Naive thymus-derived CD8-positive, alpha-beta T cell (primary cell): ENCODE measurements at regions not wholly inside any gene's neighbourhood (a gene's known extent, or its start where the extent isn't known, plus 50 kb on each side); places are given as distances from the start of the nearest gene placed in this dataset.

ENCODE experiments used
- ATAC-seq, 2 donors: fragments of 150-1000 bp; cut with Tn5 transposase in 1 of 2; sonication (Bioruptor Pico), chemical (Tn5 transposase) in 1 of 2; 1 replicate in 1 of 2; 2 replicates in 1 of 2; pipeline ENCODE4 v1.10.0; 2021; ENCODE audit warnings: mild to moderate bottlenecking in 2 of 2, moderate library complexity in 2 of 2
- POLR2A ChIA-PET: fragments of 350-600 bp; sonication (Branson Sonifier 250); formaldehyde crosslinking; loops from one replicate; lab custom pipeline; 2021; ENCODE audit warnings: antibody characterized with exemption; lab: Charles Lee
- DNase-seq, 10 donors: peaks; one replicate each; pipeline versions ENCODE4 v3.0.0 to v3.0.0-alpha.2; 2020 to 2022
- H3K27ac Mint-ChIP-seq, 10 donors: one replicate each; pipeline ENCODE4 v1.8.0; 2020 to 2022; ENCODE audit warnings: mild to moderate bottlenecking in 10 of 10, mixed read lengths in 10 of 10, moderate library complexity in 4 of 10, inconsistent platforms in 1 of 10
- H3K27me3 Mint-ChIP-seq, 5 donors: one replicate each; pipeline ENCODE4 v1.8.0; 2021 to 2022; ENCODE audit warnings: mixed read lengths in 5 of 5
- H3K36me3 Mint-ChIP-seq, 3 donors: one replicate each; pipeline ENCODE4 v1.8.0; 2020 to 2022; ENCODE audit warnings: mixed read lengths in 3 of 3, mild to moderate bottlenecking in 2 of 3, inconsistent platforms in 1 of 3
- H3K4me1 Mint-ChIP-seq, 4 donors: one replicate each; pipeline ENCODE4 v1.8.0; 2021 to 2022; ENCODE audit warnings: mixed read lengths in 4 of 4
- H3K4me3 Mint-ChIP-seq, 10 donors: one replicate each; pipeline ENCODE4 v1.8.0; 2020 to 2022; ENCODE audit warnings: mild to moderate bottlenecking in 10 of 10, mixed read lengths in 10 of 10, moderate library complexity in 6 of 10, inconsistent platforms in 1 of 10
- H3K9me3 Mint-ChIP-seq, 9 donors: one replicate each; pipeline ENCODE4 v1.8.0; 2020 to 2022; ENCODE audit warnings: mixed read lengths in 9 of 9, mild to moderate bottlenecking in 3 of 9, inconsistent platforms in 1 of 9, moderate library complexity in 1 of 9

GRCh38 chr2:128557831-128558241 is 239.2 kb upstream of the HS6ST1 start:
- no peaks in the 10 kb centered on the region for H3K36me3 Mint-ChIP-seq
- no peak overlapping the region for H3K27ac Mint-ChIP-seq
- H3K4me3 Mint-ChIP-seq = no peak overlapping the region
- peaks cover 0 to 6% (median 2%) of the 10 kb centered on the region in 5 donors for H3K27me3 Mint-ChIP-seq
- no peaks in the 10 kb centered on the region for H3K4me1 Mint-ChIP-seq
- no peak for ATAC-seq
- no peaks in the 10 kb centered on the region for H3K9me3 Mint-ChIP-seq
- POLR2A ChIA-PET = no interaction called here
- DNase-seq = no peak

GRCh38 chr2:128558441-128558840 is 239.8 kb upstream of the HS6ST1 start:
- peaks cover 0 to 6% (median 2%) of the 10 kb centered on the region in 5 donors for H3K27me3 Mint-ChIP-seq
- H3K4me3 Mint-ChIP-seq = no peak overlapping the region
- DNase-seq (no peak), ATAC-seq (no peak)
- POLR2A ChIA-PET = no interaction called here
- H3K9me3 Mint-ChIP-seq = no peaks in the 10 kb centered on the region
- H3K36me3 Mint-ChIP-seq = no peaks in the 10 kb centered on the region
- H3K4me1 Mint-ChIP-seq = no peaks in the 10 kb centered on the region
- no peak overlapping the region for H3K27ac Mint-ChIP-seq

GRCh38 chr2:128558895-128559532 is 240.3 kb upstream of the HS6ST1 start:
- DNase-seq = no peak
- Mint-ChIP-seq H3K4me3 (no peak overlapping the region), H3K27ac (no peak overlapping the region), H3K9me3 (no peaks in the 10 kb centered on the region), H3K27me3 (peaks cover 0 to 6% (median 2%) of the 10 kb centered on the region in 5 donors), H3K4me1 (no peaks in the 10 kb centered on the region), H3K36me3 (no peaks in the 10 kb centered on the region)
- POLR2A ChIA-PET = no interaction called here
- no peak for ATAC-seq

GRCh38 chr2:128559533-128560515 is 241.2 kb upstream of the HS6ST1 start:
- no peak for DNase-seq
- Mint-ChIP-seq H3K9me3 (no peaks in the 10 kb centered on the region), H3K4me1 (no peaks in the 10 kb centered on the region), H3K27ac (no peak overlapping the region), H3K27me3 (peaks cover 0 to 6% (median 2%) of the 10 kb centered on the region in 5 donors), H3K4me3 (no peak overlapping the region), H3K36me3 (no peaks in the 10 kb centered on the region)
- ATAC-seq = no peak
- POLR2A ChIA-PET = no interaction called here

- H3K36me3 Mint-ChIP-seq = no peaks in the 10 kb centered on the region
- ATAC-seq = no peak
- H3K9me3 Mint-ChIP-seq = no peaks in the 10 kb centered on the region
- H3K27ac Mint-ChIP-seq = no peak overlapping the region
- no peaks in the 10 kb centered on the region for H3K4me1 Mint-ChIP-seq
- no peak overlapping the region for H3K4me3 Mint-ChIP-seq
- POLR2A ChIA-PET = no interaction called here
- H3K27me3 Mint-ChIP-seq = peaks cover 0 to 6% (median 2%) of the 10 kb centered on the region in 5 donors
- no peak for DNase-seq
Measured at GRCh38 chr2:128560718-128561117, 242.1 kb upstream of the HS6ST1 start.

GRCh38 chr2:128562471-128563347 is 244.0 kb upstream of the HS6ST1 start:
- DNase-seq (no peak), ATAC-seq (no peak)
- H3K36me3 Mint-ChIP-seq = no peaks in the 10 kb centered on the region
- H3K4me3 Mint-ChIP-seq = no peak overlapping the region
- no peaks in the 10 kb centered on the region for H3K4me1 Mint-ChIP-seq
- POLR2A ChIA-PET = no interaction called here
- no peaks in the 10 kb centered on the region for H3K9me3 Mint-ChIP-seq
- peaks cover 0 to 6% (median 2%) of the 10 kb centered on the region in 5 donors for H3K27me3 Mint-ChIP-seq
- H3K27ac Mint-ChIP-seq = no peak overlapping the region

GRCh38 chr2:128563348-128563687 is 244.7 kb upstream of the HS6ST1 start:
- DNase-seq = no peak
- Mint-ChIP-seq H3K27ac (no peak overlapping the region), H3K36me3 (no peaks in the 10 kb centered on the region), H3K27me3 (peaks cover 0 to 6% (median 2%) of the 10 kb centered on the region in 5 donors), H3K4me1 (no peaks in the 10 kb centered on the region), H3K9me3 (no peaks in the 10 kb centered on the region), H3K4me3 (no peak overlapping the region)
- POLR2A ChIA-PET = no interaction called here
- ATAC-seq = no peak

- Mint-ChIP-seq H3K4me3 (no peak overlapping the region), H3K27ac (no peak overlapping the region), H3K27me3 (peaks cover 0 to 6% (median 2%) of the 10 kb centered on the region in 5 donors), H3K4me1 (no peaks in the 10 kb centered on the region), H3K36me3 (no peaks in the 10 kb centered on the region), H3K9me3 (no peaks in the 10 kb centered on the region)
- ATAC-seq (no peak), DNase-seq (no peak)
- POLR2A ChIA-PET = no interaction called here
Measured at GRCh38 chr2:128564131-128564530, 245.5 kb upstream of the HS6ST1 start.

GRCh38 chr2:128564551-128564950 is 245.9 kb upstream of the HS6ST1 start:
- DNase-seq = no peak
- Mint-ChIP-seq H3K27ac (no peak overlapping the region), H3K4me1 (no peaks in the 10 kb centered on the region), H3K4me3 (no peak overlapping the region), H3K27me3 (peaks cover 0 to 3% (median under 1%) of the 10 kb centered on the region in 5 donors), H3K9me3 (no peaks in the 10 kb centered on the region), H3K36me3 (no peaks in the 10 kb centered on the region)
- POLR2A ChIA-PET = no interaction called here
- ATAC-seq = no peak

GRCh38 chr2:128565441-128565840 is 246.8 kb upstream of the HS6ST1 start:
- no peak overlapping the region for H3K27ac Mint-ChIP-seq
- H3K27me3 Mint-ChIP-seq = peaks cover 0 to 2% (median 0%) of the 10 kb centered on the region in 5 donors
- no peak overlapping the region for H3K4me3 Mint-ChIP-seq
- POLR2A ChIA-PET = no interaction called here
- H3K36me3 Mint-ChIP-seq = no peaks in the 10 kb centered on the region
- DNase-seq (no peak), ATAC-seq (no peak)
- no peaks in the 10 kb centered on the region for H3K4me1 Mint-ChIP-seq
- no peaks in the 10 kb centered on the region for H3K9me3 Mint-ChIP-seq

GRCh38 chr2:128566671-128567070 is 248.0 kb upstream of the HS6ST1 start:
- H3K27me3 Mint-ChIP-seq = peaks cover 0 to 3% (median 0%) of the 10 kb centered on the region in 5 donors
- H3K4me1 Mint-ChIP-seq = no peaks in the 10 kb centered on the region
- H3K27ac Mint-ChIP-seq = no peak overlapping the region
- ATAC-seq (no peak), DNase-seq (no peak)
- no peaks in the 10 kb centered on the region for H3K9me3 Mint-ChIP-seq
- H3K4me3 Mint-ChIP-seq = no peak overlapping the region
- POLR2A ChIA-PET = no interaction called here
- H3K36me3 Mint-ChIP-seq = no peaks in the 10 kb centered on the region

GRCh38 chr2:128568106-128568505 is 249.4 kb upstream of the HS6ST1 start:
- H3K27me3 Mint-ChIP-seq = peaks cover 0 to 6% (median 1%) of the 10 kb centered on the region in 5 donors
- no peak overlapping the region for H3K27ac Mint-ChIP-seq
- DNase-seq (no peak), ATAC-seq (no peak)
- no peaks in the 10 kb centered on the region for H3K4me1 Mint-ChIP-seq
- POLR2A ChIA-PET = no interaction called here
- H3K36me3 Mint-ChIP-seq = no peaks in the 10 kb centered on the region
- H3K4me3 Mint-ChIP-seq = no peak overlapping the region
- H3K9me3 Mint-ChIP-seq = no peaks in the 10 kb centered on the region

GRCh38 chr2:128573116-128573515 is 254.4 kb upstream of the HS6ST1 start:
- DNase-seq (no peak), ATAC-seq (no peak)
- Mint-ChIP-seq H3K27me3 (peaks cover 0 to 15% (median 5%) of the 10 kb centered on the region in 5 donors), H3K4me3 (no peak overlapping the region), H3K36me3 (no peaks in the 10 kb centered on the region), H3K9me3 (no peaks in the 10 kb centered on the region), H3K4me1 (no peaks in the 10 kb centered on the region), H3K27ac (no peak overlapping the region)
- POLR2A ChIA-PET = no interaction called here
